ENCODE measurements at regions not wholly inside any gene's neighbourhood (a gene's known extent, or its start where the extent isn't known, plus 50 kb on each side); places are given as distances from the start of the nearest gene placed in this dataset.

- no peaks in the 10 kb centered on the region for H3K27me3 Mint-ChIP-seq (ENCODE audit: unreplicated experiment)
- TF ChIP-seq CTCF (IDR thresholded peaks at IDR 0.05; ENCODE audit: unreplicated experiment) = no peak
- DNase-seq (ENCODE audit: low spot score) = no peak
- peaks cover 11% of the 10 kb centered on the region for H3K4me1 Mint-ChIP-seq (ENCODE audit: unreplicated experiment)
- no peak overlapping the region for H3K27ac Mint-ChIP-seq (ENCODE audit: unreplicated experiment)
- H3K4me3 Mint-ChIP-seq (ENCODE audit: unreplicated experiment) = no peak overlapping the region
- no peaks in the 10 kb centered on the region for H3K36me3 Mint-ChIP-seq (ENCODE audit: low read depth, unreplicated experiment)
- no peaks in the 10 kb centered on the region for H3K9me3 Mint-ChIP-seq (ENCODE audit: unreplicated experiment)
Observed at GRCh38 chr18:76592981-76593381, 97.9 kb upstream of the ZNF516 start.

- H3K9me3 Mint-ChIP-seq (ENCODE audit: unreplicated experiment) = no peaks in the 10 kb centered on the region
- H3K36me3 Mint-ChIP-seq (ENCODE audit: low read depth, unreplicated experiment) = no peaks in the 10 kb centered on the region
- no peak for TF ChIP-seq CTCF (IDR thresholded peaks at IDR 0.05; ENCODE audit: unreplicated experiment)
- H3K4me3 Mint-ChIP-seq (ENCODE audit: unreplicated experiment) = no peak overlapping the region
- no peaks in the 10 kb centered on the region for H3K27me3 Mint-ChIP-seq (ENCODE audit: unreplicated experiment)
- DNase-seq (ENCODE audit: low spot score) = no peak
- peaks cover 11% of the 10 kb centered on the region for H3K4me1 Mint-ChIP-seq (ENCODE audit: unreplicated experiment)
- no peak overlapping the region for H3K27ac Mint-ChIP-seq (ENCODE audit: unreplicated experiment)
Observed at GRCh38 chr18:76592096-76592495, 97.1 kb upstream of the ZNF516 start.

GRCh38 chr18:76589866-76590265 lies 94.8 kb upstream of the ZNF516 start:
- Mint-ChIP-seq H3K9me3 (ENCODE audit: unreplicated experiment) (no peaks in the 10 kb centered on the region), H3K4me1 (ENCODE audit: unreplicated experiment) (peaks cover 11% of the 10 kb centered on the region), H3K27me3 (ENCODE audit: unreplicated experiment) (no peaks in the 10 kb centered on the region), H3K36me3 (ENCODE audit: low read depth, unreplicated experiment) (no peaks in the 10 kb centered on the region), H3K27ac (ENCODE audit: unreplicated experiment) (no peak overlapping the region), H3K4me3 (ENCODE audit: unreplicated experiment) (no peak overlapping the region)
- TF ChIP-seq CTCF (IDR thresholded peaks at IDR 0.05; ENCODE audit: unreplicated experiment) = no peak
- no peak for DNase-seq (ENCODE audit: low spot score)

- peaks cover 11% of the 10 kb centered on the region for H3K4me1 Mint-ChIP-seq (ENCODE audit: unreplicated experiment)
- no peaks in the 10 kb centered on the region for H3K36me3 Mint-ChIP-seq (ENCODE audit: low read depth, unreplicated experiment)
- no peaks in the 10 kb centered on the region for H3K9me3 Mint-ChIP-seq (ENCODE audit: unreplicated experiment)
- DNase-seq (ENCODE audit: low spot score) = no peak
- TF ChIP-seq CTCF (IDR thresholded peaks at IDR 0.05; ENCODE audit: unreplicated experiment) = no peak
- H3K4me3 Mint-ChIP-seq (ENCODE audit: unreplicated experiment) = no peak overlapping the region
- H3K27me3 Mint-ChIP-seq (ENCODE audit: unreplicated experiment) = no peaks in the 10 kb centered on the region
- no peak overlapping the region for H3K27ac Mint-ChIP-seq (ENCODE audit: unreplicated experiment)
Observed at GRCh38 chr18:76589316-76589715, 94.3 kb upstream of the ZNF516 start.

- H3K4me3 Mint-ChIP-seq (ENCODE audit: unreplicated experiment) = no peak overlapping the region
- no peaks in the 10 kb centered on the region for H3K27me3 Mint-ChIP-seq (ENCODE audit: unreplicated experiment)
- H3K27ac Mint-ChIP-seq (ENCODE audit: unreplicated experiment) = no peak overlapping the region
- no peak for DNase-seq (ENCODE audit: low spot score)
- no peaks in the 10 kb centered on the region for H3K9me3 Mint-ChIP-seq (ENCODE audit: unreplicated experiment)
- TF ChIP-seq CTCF (IDR thresholded peaks at IDR 0.05; ENCODE audit: unreplicated experiment) = no peak
- H3K4me1 Mint-ChIP-seq (ENCODE audit: unreplicated experiment) = peaks cover 8% of the 10 kb centered on the region
- no peaks in the 10 kb centered on the region for H3K36me3 Mint-ChIP-seq (ENCODE audit: low read depth, unreplicated experiment)
Observed at GRCh38 chr18:76588601-76589226, 93.7 kb upstream of the ZNF516 start.

Data from endothelial cell (in vitro differentiated cells).